ENCODE measurements at regions not wholly inside any gene's neighbourhood (a gene's known extent, or its start where the extent isn't known, plus 50 kb on each side); places are given as distances from the start of the nearest gene placed in this dataset.

DNA sequence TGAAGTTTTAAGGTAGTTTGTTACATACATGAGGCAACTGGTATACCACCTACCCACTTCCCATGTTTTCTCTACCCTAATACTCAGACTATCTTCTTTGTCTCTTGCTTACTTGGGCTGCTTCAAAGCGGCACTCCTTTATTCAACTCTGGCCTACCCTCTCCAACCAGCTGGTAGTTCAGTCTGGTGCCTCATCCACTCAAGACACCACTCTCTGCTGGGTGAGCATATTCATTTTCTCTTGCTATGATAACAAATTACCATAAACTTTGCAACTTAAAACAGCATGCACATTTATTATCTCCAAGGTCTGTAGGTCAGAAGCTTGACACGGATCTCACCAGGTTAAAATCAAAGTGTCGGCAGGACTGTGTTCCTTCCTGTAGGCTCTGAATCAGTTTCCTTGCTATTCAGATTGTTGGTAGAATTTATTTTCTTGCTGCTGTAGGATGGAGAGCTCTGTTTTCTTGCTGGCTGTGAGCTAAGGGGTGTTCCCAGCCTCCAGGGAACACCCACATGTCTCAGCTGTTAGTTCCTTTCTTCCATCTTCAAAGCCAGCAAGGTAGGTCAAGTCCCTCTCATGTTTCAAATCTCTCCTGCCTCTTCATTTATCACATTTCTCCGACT is 666.0 kb downstream of the DIAPH3 start:
- no peak for TF ChIP-seq SRF (IDR thresholded peaks at IDR 0.05; ENCODE audit: low read depth in 2 of 2, low read length in 2 of 2)
- TF ChIP-seq, protein P1, sequence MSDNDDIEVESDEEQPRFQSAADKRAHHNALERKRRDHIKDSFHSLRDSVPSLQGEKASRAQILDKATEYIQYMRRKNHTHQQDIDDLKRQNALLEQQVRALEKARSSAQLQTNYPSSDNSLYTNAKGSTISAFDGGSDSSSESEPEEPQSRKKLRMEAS (IDR thresholded peaks at IDR 0.05; ENCODE audit: low read depth, low read length) = no peak
- TF ChIP-seq POLR2AphosphoS2 (IDR thresholded peaks at IDR 0.05; ENCODE audit: low read depth, low read length) = no peak
- no peak for TF ChIP-seq MXI1 (IDR thresholded peaks at IDR 0.05; ENCODE audit: low read depth, low read length)
- no peak for TF ChIP-seq NRF1 (conservative IDR thresholded peaks at IDR 0.05; ENCODE audit: low read depth, low read length)
- TF ChIP-seq, protein P2, sequence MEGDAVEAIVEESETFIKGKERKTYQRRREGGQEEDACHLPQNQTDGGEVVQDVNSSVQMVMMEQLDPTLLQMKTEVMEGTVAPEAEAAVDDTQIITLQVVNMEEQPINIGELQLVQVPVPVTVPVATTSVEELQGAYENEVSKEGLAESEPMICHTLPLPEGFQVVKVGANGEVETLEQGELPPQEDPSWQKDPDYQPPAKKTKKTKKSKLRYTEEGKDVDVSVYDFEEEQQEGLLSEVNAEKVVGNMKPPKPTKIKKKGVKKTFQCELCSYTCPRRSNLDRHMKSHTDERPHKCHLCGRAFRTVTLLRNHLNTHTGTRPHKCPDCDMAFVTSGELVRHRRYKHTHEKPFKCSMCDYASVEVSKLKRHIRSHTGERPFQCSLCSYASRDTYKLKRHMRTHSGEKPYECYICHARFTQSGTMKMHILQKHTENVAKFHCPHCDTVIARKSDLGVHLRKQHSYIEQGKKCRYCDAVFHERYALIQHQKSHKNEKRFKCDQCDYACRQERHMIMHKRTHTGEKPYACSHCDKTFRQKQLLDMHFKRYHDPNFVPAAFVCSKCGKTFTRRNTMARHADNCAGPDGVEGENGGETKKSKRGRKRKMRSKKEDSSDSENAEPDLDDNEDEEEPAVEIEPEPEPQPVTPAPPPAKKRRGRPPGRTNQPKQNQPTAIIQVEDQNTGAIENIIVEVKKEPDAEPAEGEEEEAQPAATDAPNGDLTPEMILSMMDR (IDR thresholded peaks at IDR 0.05 in 2 of 3, conservative IDR thresholded peaks at IDR 0.05 in 1 of 3; ENCODE audit: control insufficient read depth in 2 of 3, extremely low read depth in 1 of 3, insufficient read depth in 1 of 3, low read depth in 3 of 3, low read length in 3 of 3) = no peak
- TF ChIP-seq NR2F1 (conservative IDR thresholded peaks at IDR 0.05) = no peak
- no peak for TF ChIP-seq ZZZ3 (IDR thresholded peaks at IDR 0.05; ENCODE audit: control insufficient read depth, insufficient read length, low read depth)
- TF ChIP-seq, protein P3, sequence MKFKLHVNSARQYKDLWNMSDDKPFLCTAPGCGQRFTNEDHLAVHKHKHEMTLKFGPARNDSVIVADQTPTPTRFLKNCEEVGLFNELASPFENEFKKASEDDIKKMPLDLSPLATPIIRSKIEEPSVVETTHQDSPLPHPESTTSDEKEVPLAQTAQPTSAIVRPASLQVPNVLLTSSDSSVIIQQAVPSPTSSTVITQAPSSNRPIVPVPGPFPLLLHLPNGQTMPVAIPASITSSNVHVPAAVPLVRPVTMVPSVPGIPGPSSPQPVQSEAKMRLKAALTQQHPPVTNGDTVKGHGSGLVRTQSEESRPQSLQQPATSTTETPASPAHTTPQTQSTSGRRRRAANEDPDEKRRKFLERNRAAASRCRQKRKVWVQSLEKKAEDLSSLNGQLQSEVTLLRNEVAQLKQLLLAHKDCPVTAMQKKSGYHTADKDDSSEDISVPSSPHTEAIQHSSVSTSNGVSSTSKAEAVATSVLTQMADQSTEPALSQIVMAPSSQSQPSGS (IDR thresholded peaks at IDR 0.05; ENCODE audit: low read length) = no peak
- TF ChIP-seq TBL1XR1 (IDR thresholded peaks at IDR 0.05; ENCODE audit: low read depth, low read length) = no peak
- TF ChIP-seq SIX5 (IDR thresholded peaks at IDR 0.05; ENCODE audit: low read depth, low read length, severe bottlenecking) = no peak
